ENCODE measurements at regions not wholly inside any gene's neighbourhood (a gene's known extent, or its start where the extent isn't known, plus 50 kb on each side); places are given as distances from the start of the nearest gene placed in this dataset.

- TF ChIP-seq CTCF (conservative IDR thresholded peaks at IDR 0.05) (no peak), ZFX (IDR thresholded peaks at IDR 0.05) (no peak)
Observed at GRCh38 chr12:85440271-85440670, 160.3 kb downstream of the ALX1 start.

Data from C4-2B (cell line).